A549 (cell line): ENCODE measurements at regions not wholly inside any gene's neighbourhood (a gene's known extent, or its start where the extent isn't known, plus 50 kb on each side); places are given as distances from the start of the nearest gene placed in this dataset.

Experiments
- ATOH8 ChIP-seq: fragments of 250-450 bp; sonication (Bioruptor Pico); IDR thresholded peaks from 2 replicates; pipeline ENCODE4 v1.5.0; 2020; ENCODE audit warnings: low read depth, mild to moderate bottlenecking, moderate library complexity
- CBX2 ChIP-seq: fragments of 200-600 bp; sonication (generic); IDR thresholded peaks from 2 replicates; pipeline ENCODE4 v1.6.1; 2016; ENCODE audit warnings: low read depth, mild to moderate bottlenecking, borderline replicate concordance
- CEBPB ChIP-seq, 2 experiments: fragments of >200 bp in 1 of 2; sonication (Bioruptor Twin) in 1 of 2; formaldehyde crosslinking in 1 of 2; IDR thresholded peaks; 2 replicates each; pipeline ENCODE4 v1.6.1; 2012 to 2016
- CTCF ChIP-seq: fragments of >200 bp; sonication (Bioruptor Twin); formaldehyde crosslinking; IDR thresholded peaks from 3 replicates; pipeline ENCODE4 v1.5.1; 2016
- EP300 ChIP-seq, 2 experiments: fragments of >200 bp; sonication (Bioruptor Twin); formaldehyde crosslinking; IDR thresholded peaks; 2 replicates in 1 of 2; 3 replicates in 1 of 2; pipeline ENCODE4 v1.6.1; 2016 to 2017
- KDM1A ChIP-seq: fragments of 200-600 bp; sonication (generic); IDR thresholded peaks from 2 replicates; pipeline ENCODE4 v1.6.1; 2016; ENCODE audit warnings: low read depth, mild to moderate bottlenecking
- MAX ChIP-seq: IDR thresholded peaks from 2 replicates; pipeline ENCODE4 v1.6.1; 2012
- NPAS2 ChIP-seq: fragments of 250-450 bp; sonication (Bioruptor Pico); IDR thresholded peaks from 2 replicates; pipeline ENCODE4 v1.8.0; 2022; ENCODE audit warnings: mild to moderate bottlenecking, moderate library complexity, borderline replicate concordance
- POLR2A ChIP-seq: IDR thresholded peaks from 2 replicates; pipeline ENCODE4 v1.6.1; 2012; ENCODE audit warnings: mild to moderate bottlenecking, low read length
- REST ChIP-seq: fragments of 200-600 bp; sonication (generic); IDR thresholded peaks from 2 replicates; pipeline ENCODE4 v1.6.1; 2016; ENCODE audit warnings: antibody characterized with exemption, mild to moderate bottlenecking, moderate library complexity
- SMC3 ChIP-seq: fragments of >200 bp; sonication (Bioruptor Twin); formaldehyde crosslinking; IDR thresholded peaks from 3 replicates; pipeline ENCODE4 v1.6.1; 2018; ENCODE audit warnings: inconsistent platforms
- ZFP36 ChIP-seq: fragments of 450-650 bp; IDR thresholded peaks from 2 replicates; pipeline ENCODE4 v1.6.1; 2014; ENCODE audit warnings: borderline replicate concordance; ENCODE audit not compliant: partially characterized antibody

GRCh38 chr2:198315791-198316630 is 511.6 kb downstream of the PLCL1 start:
- no peak for TF ChIP-seq POLR2A
- no peak for TF ChIP-seq CTCF
- no peak for TF ChIP-seq CBX2
- TF ChIP-seq KDM1A, result no peak
- no peak for TF ChIP-seq MAX
- TF ChIP-seq CEBPB (IDR thresholded peaks at IDR 0.05), result no peak
- no peak for TF ChIP-seq SMC3
- TF ChIP-seq ATOH8 (CRISPR knock-in tag), result no peak
- no peak for TF ChIP-seq EP300 (IDR thresholded peaks at IDR 0.05)
- no peak for TF ChIP-seq NPAS2 (CRISPR knock-in tag)
- no peak for TF ChIP-seq REST
- TF ChIP-seq ZFP36, result no peak
